ENCODE measurements at regions not wholly inside any gene's neighbourhood (a gene's known extent, or its start where the extent isn't known, plus 50 kb on each side); places are given as distances from the start of the nearest gene placed in this dataset.

- Histone ChIP-seq H3K4me3 (ENCODE audit: low read length) (no peak overlapping the region), H3K4me1 (ENCODE audit: control insufficient read depth, low read depth, low read length) (peaks cover 73% of the 10 kb centered on the region), H3K27ac (ENCODE audit: low read length) (no peak overlapping the region)
Measured at GRCh38 chr1:209431402-209431801, 152.1 kb upstream of the CAMK1G start.

GRCh38 chr1:209431813-209432442 is 151.6 kb upstream of the CAMK1G start:
- Histone ChIP-seq H3K9ac (ENCODE audit: low read length) (no peak overlapping the region), H3K4me1 (ENCODE audit: control insufficient read depth, low read depth, low read length) (peaks cover 73% of the 10 kb centered on the region), H3K27me3 (ENCODE audit: control insufficient read depth, insufficient read depth, low read length) (no peaks in the 10 kb centered on the region), H3K27ac (ENCODE audit: low read length) (no peak overlapping the region), H3K36me3 (ENCODE audit: control insufficient read depth, low read depth, low read length) (no peaks in the 10 kb centered on the region), H3K9me3 (ENCODE audit: control insufficient read depth, low read depth, low read length) (no peaks in the 10 kb centered on the region), H3K4me3 (ENCODE audit: low read length) (no peak overlapping the region)

More at GRCh38 chr1:209431402-209431801, 152.1 kb upstream of the CAMK1G start:
- H3K27me3 ChIP-seq (ENCODE audit: control insufficient read depth, insufficient read depth, low read length), result no peaks in the 10 kb centered on the region
- no peaks in the 10 kb centered on the region for H3K36me3 ChIP-seq (ENCODE audit: control insufficient read depth, low read depth, low read length)
- H3K9ac ChIP-seq (ENCODE audit: low read length), result no peak overlapping the region
- no peaks in the 10 kb centered on the region for H3K9me3 ChIP-seq (ENCODE audit: control insufficient read depth, low read depth, low read length)

- H3K27ac ChIP-seq (ENCODE audit: low read length), result no peak overlapping the region
- no peak overlapping the region for H3K9ac ChIP-seq (ENCODE audit: low read length)
- H3K36me3 ChIP-seq (ENCODE audit: control insufficient read depth, low read depth, low read length), result no peaks in the 10 kb centered on the region
- H3K4me3 ChIP-seq (ENCODE audit: low read length), result no peak overlapping the region
- peaks cover 68% of the 10 kb centered on the region for H3K4me1 ChIP-seq (ENCODE audit: control insufficient read depth, low read depth, low read length)
- no peaks in the 10 kb centered on the region for H3K27me3 ChIP-seq (ENCODE audit: control insufficient read depth, insufficient read depth, low read length)
- H3K9me3 ChIP-seq (ENCODE audit: control insufficient read depth, low read depth, low read length), result no peaks in the 10 kb centered on the region
Measured at GRCh38 chr1:209432443-209432825, 151.1 kb upstream of the CAMK1G start.

- peak overlapping the region; percentile 33 for H3K4me3 ChIP-seq (ENCODE audit: low read length)
- H3K4me1 ChIP-seq (ENCODE audit: control insufficient read depth, low read depth, low read length), result peaks cover 56% of the 10 kb centered on the region
- H3K9ac ChIP-seq (ENCODE audit: low read length), result peak overlapping the region; percentile 24
- H3K9me3 ChIP-seq (ENCODE audit: control insufficient read depth, low read depth, low read length), result no peaks in the 10 kb centered on the region
- H3K27ac ChIP-seq (ENCODE audit: low read length), result peak overlapping the region; percentile 81
- H3K36me3 ChIP-seq (ENCODE audit: control insufficient read depth, low read depth, low read length), result no peaks in the 10 kb centered on the region
- H3K27me3 ChIP-seq (ENCODE audit: control insufficient read depth, insufficient read depth, low read length), result no peaks in the 10 kb centered on the region
Measured at GRCh38 chr1:209433649-209434031, 149.9 kb upstream of the CAMK1G start.

GRCh38 chr1:209434066-209434465 is 149.4 kb upstream of the CAMK1G start:
- peak overlapping the region; percentile 33 for H3K4me3 ChIP-seq (ENCODE audit: low read length)
- H3K27me3 ChIP-seq (ENCODE audit: control insufficient read depth, insufficient read depth, low read length), result no peaks in the 10 kb centered on the region
- H3K36me3 ChIP-seq (ENCODE audit: control insufficient read depth, low read depth, low read length), result no peaks in the 10 kb centered on the region
- no peaks in the 10 kb centered on the region for H3K9me3 ChIP-seq (ENCODE audit: control insufficient read depth, low read depth, low read length)
- H3K9ac ChIP-seq (ENCODE audit: low read length), result peak overlapping the region; percentile 24
- peak overlapping the region; percentile 81 for H3K27ac ChIP-seq (ENCODE audit: low read length)
- H3K4me1 ChIP-seq (ENCODE audit: control insufficient read depth, low read depth, low read length), result peaks cover 53% of the 10 kb centered on the region

- H3K27ac ChIP-seq (ENCODE audit: low read length), result no peak overlapping the region
- no peaks in the 10 kb centered on the region for H3K9me3 ChIP-seq (ENCODE audit: control insufficient read depth, low read depth, low read length)
- no peaks in the 10 kb centered on the region for H3K36me3 ChIP-seq (ENCODE audit: control insufficient read depth, low read depth, low read length)
- no peak overlapping the region for H3K9ac ChIP-seq (ENCODE audit: low read length)
- H3K4me1 ChIP-seq (ENCODE audit: control insufficient read depth, low read depth, low read length), result peaks cover 48% of the 10 kb centered on the region
- no peak overlapping the region for H3K4me3 ChIP-seq (ENCODE audit: low read length)
- no peaks in the 10 kb centered on the region for H3K27me3 ChIP-seq (ENCODE audit: control insufficient read depth, insufficient read depth, low read length)
Measured at GRCh38 chr1:209434631-209435217, 148.8 kb upstream of the CAMK1G start.

GRCh38 chr1:209435654-209436566 is 147.6 kb upstream of the CAMK1G start:
- Histone ChIP-seq H3K36me3 (ENCODE audit: control insufficient read depth, low read depth, low read length) (no peaks in the 10 kb centered on the region), H3K9me3 (ENCODE audit: control insufficient read depth, low read depth, low read length) (no peaks in the 10 kb centered on the region), H3K4me3 (ENCODE audit: low read length) (no peak overlapping the region), H3K27me3 (ENCODE audit: control insufficient read depth, insufficient read depth, low read length) (no peaks in the 10 kb centered on the region), H3K4me1 (ENCODE audit: control insufficient read depth, low read depth, low read length) (peaks cover 44% of the 10 kb centered on the region), H3K27ac (ENCODE audit: low read length) (no peak overlapping the region), H3K9ac (ENCODE audit: low read length) (no peak overlapping the region)

- Histone ChIP-seq H3K9me3 (ENCODE audit: control insufficient read depth, low read depth, low read length) (no peaks in the 10 kb centered on the region), H3K36me3 (ENCODE audit: control insufficient read depth, low read depth, low read length) (no peaks in the 10 kb centered on the region), H3K4me1 (ENCODE audit: control insufficient read depth, low read depth, low read length) (peaks cover 7% of the 10 kb centered on the region), H3K9ac (ENCODE audit: low read length) (no peak overlapping the region), H3K27ac (ENCODE audit: low read length) (no peak overlapping the region), H3K4me3 (ENCODE audit: low read length) (no peak overlapping the region), H3K27me3 (ENCODE audit: control insufficient read depth, insufficient read depth, low read length) (no peaks in the 10 kb centered on the region)
Measured at GRCh38 chr1:209439828-209440227, 143.7 kb upstream of the CAMK1G start.

GRCh38 chr1:209443361-209443931 is 140.1 kb upstream of the CAMK1G start:
- Histone ChIP-seq H3K9me3 (ENCODE audit: control insufficient read depth, low read depth, low read length) (no peaks in the 10 kb centered on the region), H3K9ac (ENCODE audit: low read length) (no peak overlapping the region), H3K4me3 (ENCODE audit: low read length) (no peak overlapping the region), H3K27me3 (ENCODE audit: control insufficient read depth, insufficient read depth, low read length) (no peaks in the 10 kb centered on the region), H3K36me3 (ENCODE audit: control insufficient read depth, low read depth, low read length) (no peaks in the 10 kb centered on the region), H3K27ac (ENCODE audit: low read length) (no peak overlapping the region), H3K4me1 (ENCODE audit: control insufficient read depth, low read depth, low read length) (peaks cover 6% of the 10 kb centered on the region)

GRCh38 chr1:209443975-209444651 is 139.4 kb upstream of the CAMK1G start:
- no peaks in the 10 kb centered on the region for H3K9me3 ChIP-seq (ENCODE audit: control insufficient read depth, low read depth, low read length)
- no peak overlapping the region for H3K27ac ChIP-seq (ENCODE audit: low read length)
- H3K27me3 ChIP-seq (ENCODE audit: control insufficient read depth, insufficient read depth, low read length), result no peaks in the 10 kb centered on the region
- no peak overlapping the region for H3K9ac ChIP-seq (ENCODE audit: low read length)
- peaks cover 6% of the 10 kb centered on the region for H3K4me1 ChIP-seq (ENCODE audit: control insufficient read depth, low read depth, low read length)
- H3K4me3 ChIP-seq (ENCODE audit: low read length), result no peak overlapping the region
- H3K36me3 ChIP-seq (ENCODE audit: control insufficient read depth, low read depth, low read length), result no peaks in the 10 kb centered on the region

GRCh38 chr1:209444961-209445360 is 138.6 kb upstream of the CAMK1G start:
- Histone ChIP-seq H3K9ac (ENCODE audit: low read length) (no peak overlapping the region), H3K36me3 (ENCODE audit: control insufficient read depth, low read depth, low read length) (no peaks in the 10 kb centered on the region), H3K27me3 (ENCODE audit: control insufficient read depth, insufficient read depth, low read length) (no peaks in the 10 kb centered on the region), H3K9me3 (ENCODE audit: control insufficient read depth, low read depth, low read length) (no peaks in the 10 kb centered on the region), H3K4me1 (ENCODE audit: control insufficient read depth, low read depth, low read length) (peaks cover 6% of the 10 kb centered on the region), H3K4me3 (ENCODE audit: low read length) (no peak overlapping the region), H3K27ac (ENCODE audit: low read length) (no peak overlapping the region)

All from iPS-18a (cell line).